ENCODE measurements at regions not wholly inside any gene's neighbourhood (a gene's known extent, or its start where the extent isn't known, plus 50 kb on each side); places are given as distances from the start of the nearest gene placed in this dataset.

- no peak overlapping the region for H3K27ac ChIP-seq
- no peak for TF ChIP-seq ZFX (IDR thresholded peaks at IDR 0.05)
- TF ChIP-seq, protein P1, sequence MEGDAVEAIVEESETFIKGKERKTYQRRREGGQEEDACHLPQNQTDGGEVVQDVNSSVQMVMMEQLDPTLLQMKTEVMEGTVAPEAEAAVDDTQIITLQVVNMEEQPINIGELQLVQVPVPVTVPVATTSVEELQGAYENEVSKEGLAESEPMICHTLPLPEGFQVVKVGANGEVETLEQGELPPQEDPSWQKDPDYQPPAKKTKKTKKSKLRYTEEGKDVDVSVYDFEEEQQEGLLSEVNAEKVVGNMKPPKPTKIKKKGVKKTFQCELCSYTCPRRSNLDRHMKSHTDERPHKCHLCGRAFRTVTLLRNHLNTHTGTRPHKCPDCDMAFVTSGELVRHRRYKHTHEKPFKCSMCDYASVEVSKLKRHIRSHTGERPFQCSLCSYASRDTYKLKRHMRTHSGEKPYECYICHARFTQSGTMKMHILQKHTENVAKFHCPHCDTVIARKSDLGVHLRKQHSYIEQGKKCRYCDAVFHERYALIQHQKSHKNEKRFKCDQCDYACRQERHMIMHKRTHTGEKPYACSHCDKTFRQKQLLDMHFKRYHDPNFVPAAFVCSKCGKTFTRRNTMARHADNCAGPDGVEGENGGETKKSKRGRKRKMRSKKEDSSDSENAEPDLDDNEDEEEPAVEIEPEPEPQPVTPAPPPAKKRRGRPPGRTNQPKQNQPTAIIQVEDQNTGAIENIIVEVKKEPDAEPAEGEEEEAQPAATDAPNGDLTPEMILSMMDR (conservative IDR thresholded peaks at IDR 0.05) = no peak
Observed at GRCh38 chr1:222369148-222369547, 178.8 kb downstream of the HHIPL2 start.

DNA sequence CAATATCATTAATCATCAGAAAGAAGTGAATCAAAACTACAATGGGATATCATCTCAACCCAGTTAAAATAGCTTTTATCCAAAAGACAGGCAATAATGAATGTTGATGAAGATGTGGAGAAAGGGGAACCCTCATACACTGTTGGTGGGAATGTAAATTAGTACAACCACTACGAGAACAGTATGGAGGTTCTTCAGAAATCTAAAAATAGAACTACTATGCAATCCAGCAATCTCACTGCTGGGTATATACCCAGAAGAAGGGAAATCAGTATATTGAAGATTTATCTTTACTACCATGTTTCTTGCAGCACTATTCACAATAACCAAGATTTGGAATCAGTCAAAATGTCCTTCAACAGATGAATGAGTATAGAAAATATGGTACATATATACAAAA, 189.8 kb downstream of the HHIPL2 start:
- H3K27ac ChIP-seq = no peak overlapping the region
- TF ChIP-seq ZFX (IDR thresholded peaks at IDR 0.05) = no peak
- TF ChIP-seq, protein P1 (conservative IDR thresholded peaks at IDR 0.05) = no peak

DNA sequence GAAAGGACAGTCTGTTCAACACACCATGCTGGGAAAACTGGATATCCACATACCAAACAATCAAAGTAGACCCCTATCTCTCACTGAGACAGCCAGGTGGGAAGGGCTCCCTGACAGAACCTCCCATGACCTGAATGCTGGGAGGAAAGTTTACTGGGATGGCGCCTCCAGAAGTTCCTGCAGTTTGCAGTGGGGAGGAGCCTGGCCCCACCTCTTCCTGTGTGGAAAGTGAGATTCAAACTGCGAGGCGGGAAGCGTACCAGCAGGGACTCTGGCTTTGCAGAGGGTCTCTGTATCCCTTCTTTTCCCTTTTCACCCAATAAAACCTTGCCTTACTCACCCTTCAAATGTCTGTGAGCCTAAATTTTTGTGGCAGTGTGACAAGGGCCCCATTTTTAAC, 190.7 kb downstream of the HHIPL2 start:
- no peak overlapping the region for H3K27ac ChIP-seq
- TF ChIP-seq, protein P1 (conservative IDR thresholded peaks at IDR 0.05) = no peak
- no peak for TF ChIP-seq ZFX (IDR thresholded peaks at IDR 0.05)

GRCh38 chr1:222347627-222348026, 200.3 kb downstream of the HHIPL2 start:
- no peak for TF ChIP-seq ZFX (IDR thresholded peaks at IDR 0.05)
- H3K27ac ChIP-seq = no peak overlapping the region; the same call in 1 of the 2 replicates

GRCh38 chr1:222346955-222347354, 200.9 kb downstream of the HHIPL2 start:
- TF ChIP-seq ZFX (IDR thresholded peaks at IDR 0.05) = no peak
- TF ChIP-seq, protein P1 (conservative IDR thresholded peaks at IDR 0.05) = no peak
- peak overlapping the region; percentile 6; the same call in 1 of the 2 replicates for H3K27ac ChIP-seq

DNA sequence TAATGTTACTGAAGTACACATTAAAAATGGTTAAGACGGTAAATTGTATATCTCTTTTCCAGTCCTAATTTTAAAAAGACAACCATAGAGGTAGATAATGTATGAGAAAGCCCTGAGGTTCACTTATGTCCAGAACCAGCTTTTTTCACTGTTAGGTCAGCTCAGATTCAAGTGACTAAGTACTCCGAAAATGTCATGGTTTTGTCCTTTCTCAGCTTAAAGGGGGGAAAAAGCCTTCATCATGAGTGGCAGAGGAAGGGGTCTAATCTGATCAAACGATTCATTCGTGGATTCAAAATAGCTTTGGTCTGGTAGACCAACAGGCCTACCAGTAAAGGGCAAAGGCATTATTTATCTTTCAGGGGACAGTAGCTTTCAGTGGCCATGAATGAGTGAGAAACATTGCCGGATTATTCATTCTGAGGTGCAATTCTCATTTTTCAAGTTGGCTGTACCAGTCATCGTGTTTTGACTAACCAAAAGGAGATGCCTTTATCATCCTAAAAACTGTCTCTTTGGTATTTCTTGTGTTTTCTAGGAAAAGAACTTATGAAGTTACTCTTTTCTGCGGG, 208.4 kb downstream of the HHIPL2 start:
- TF ChIP-seq, protein P1 (conservative IDR thresholded peaks at IDR 0.05) = no peak
- TF ChIP-seq ZFX (IDR thresholded peaks at IDR 0.05) = no peak

GRCh38 chr1:222335586-222335985, 212.3 kb downstream of the HHIPL2 start:
- no peak overlapping the region for H3K27ac ChIP-seq
- TF ChIP-seq ZFX (IDR thresholded peaks at IDR 0.05) = no peak
- TF ChIP-seq, protein P1 (conservative IDR thresholded peaks at IDR 0.05) = no peak

More for the DNA sequence above, 208.4 kb downstream of the HHIPL2 start:
- no peak overlapping the region for H3K27ac ChIP-seq

- TF ChIP-seq, protein P1 (conservative IDR thresholded peaks at IDR 0.05) = no peak
- TF ChIP-seq ZFX (IDR thresholded peaks at IDR 0.05) = no peak
- H3K27ac ChIP-seq = no peak overlapping the region
Observed at GRCh38 chr1:222334026-222334680, 213.8 kb downstream of the HHIPL2 start.

All from C4-2B (cell line).